K562 (cell line): ENCODE measurements at regions not wholly inside any gene's neighbourhood (a gene's known extent, or its start where the extent isn't known, plus 50 kb on each side); places are given as distances from the start of the nearest gene placed in this dataset.

Experiments
- ATAC-seq: fragments of 200-7000 bp; cut with Tn5 transposase; 3 replicates; pipeline ENCODE4 v1.9.1; 2020; ENCODE audit warnings: moderate library complexity
- BruUV-seq: library from RNA; stranded (reverse); fragments of 400-500 nt; replicated peaks from 2 replicates; lab custom pipeline; 2021; lab: Mats Ljungman, UMichigan
- CTCF ChIA-PET: fragments of 300-600 bp; formaldehyde crosslinking; extraction: SDS; loops from one replicate; lab custom pipeline; 2021; ENCODE audit warnings: low intra/inter-chr PET ratio; lab: Yijun Ruan, JAX
- POLR2A ChIA-PET: fragments of 300-600, 350-650 bp; sonication (Branson Sonifier 250); formaldehyde crosslinking; extraction: SDS; loops from one replicate; lab custom pipeline; 2021; ENCODE audit warnings: antibody characterized with exemption, inconsistent platforms; lab: Yijun Ruan, JAX
- DNase-seq, 4 experiments: peaks; one replicate each; pipeline versions ENCODE4 v3.0.0 to v3.0.0-alpha.2; 2011 to 2018; ENCODE audit warnings: low spot score in 3 of 4, mixed read lengths in 3 of 4; ENCODE audit errors: extremely low read depth in 1 of 4
- FAIRE-seq: peaks from 2 replicates; lab custom pipeline; 2011; peaks lifted over from hg19 to GRCh38; lab: Jason Lieb, UNC
- H2AFZ ChIP-seq: 2 replicates; pipeline ENCODE4 v1.6.0; 2011; ENCODE audit warnings: low read depth, low read length, control low read depth, inconsistent platforms
- H3K27ac ChIP-seq: fragments of 200-600 bp; 3 replicates; pipeline ENCODE4 v1.8.0; 2011; ENCODE audit warnings: low read depth, mild to moderate bottlenecking, control low read depth, inconsistent platforms, low read length, moderate library complexity, mixed read lengths; ENCODE audit errors: extremely low read depth
- H3K27me3 ChIP-seq, 2 experiments: fragments of 300-600 bp in 1 of 2; 2 replicates in 1 of 2; 3 replicates in 1 of 2; pipeline versions ENCODE4 v1.6.0 to v1.8.0; 2011; ENCODE audit warnings: inconsistent platforms in 2 of 2, low read length in 2 of 2, mild to moderate bottlenecking in 1 of 2, mixed read lengths in 1 of 2, moderate library complexity in 1 of 2; ENCODE audit not compliant: control insufficient read depth in 2 of 2, insufficient read depth in 2 of 2
- H3K36me3 ChIP-seq: fragments of 300-600 bp; 3 replicates; pipeline ENCODE4 v1.8.0; 2011; ENCODE audit warnings: mild to moderate bottlenecking, low read length, inconsistent platforms; ENCODE audit not compliant: control insufficient read depth, insufficient read depth
- H3K4me1 ChIP-seq, 2 experiments: fragments of 200-600 bp in 1 of 2; replicated peaks in 1 of 2; 2 replicates in 1 of 2; 3 replicates in 1 of 2; pipeline versions ENCODE4 v1.5.1 to v1.8.0; 2011; ENCODE audit warnings: inconsistent platforms in 2 of 2, low read length in 2 of 2, mild to moderate bottlenecking in 1 of 2, mixed read lengths in 1 of 2, moderate library complexity in 1 of 2; ENCODE audit not compliant: control insufficient read depth in 2 of 2, insufficient read depth in 2 of 2
- H3K4me2 ChIP-seq: 2 replicates; pipeline ENCODE4 v1.6.1; 2011; ENCODE audit warnings: low read length, control low read depth, inconsistent platforms, mixed read lengths; ENCODE audit not compliant: insufficient read depth
- H3K4me3 ChIP-seq: fragments of 200-600 bp; sonication (generic), shearing (Covaris generic); 2 replicates; pipeline ENCODE4 v1.5.1; 2016; ENCODE audit warnings: control low read depth, inconsistent platforms
- H3K79me2 ChIP-seq: fragments of 200-600 bp; 3 replicates; pipeline ENCODE4 v1.8.0; 2011; ENCODE audit warnings: low read length, inconsistent platforms; ENCODE audit not compliant: control insufficient read depth, insufficient read depth
- H3K9ac ChIP-seq, 2 experiments: 2 replicates each; pipeline versions ENCODE4 v1.6.0 to v1.6.1; 2011; ENCODE audit warnings: low read depth in 2 of 2, low read length in 2 of 2, control low read depth in 1 of 2, inconsistent platforms in 1 of 2, mild to moderate bottlenecking in 1 of 2, mixed read lengths in 1 of 2; ENCODE audit not compliant: insufficient read depth in 1 of 2
- H3K9me1 ChIP-seq: one replicate; pipeline ENCODE4 v1.6.0; 2011; ENCODE audit warnings: inconsistent platforms, mild to moderate bottlenecking, low read length, moderate library complexity; ENCODE audit not compliant: control insufficient read depth, insufficient read depth
- H3K9me3 ChIP-seq: replicated peaks from 2 replicates; pipeline ENCODE4 v1.5.1; 2011; ENCODE audit warnings: low read depth, low read length, inconsistent platforms; ENCODE audit not compliant: control insufficient read depth, insufficient read depth
- H4K20me1 ChIP-seq: replicated peaks from 2 replicates; pipeline ENCODE4 v1.6.1; 2011; ENCODE audit warnings: low read length, inconsistent platforms, mixed read lengths; ENCODE audit not compliant: control insufficient read depth, insufficient read depth
- CLOCK ChIP-seq: fragments of 250-450 bp; sonication (Bioruptor Pico); IDR thresholded peaks from 2 replicates; pipeline ENCODE4 v1.4.0; 2020; ENCODE audit warnings: mild to moderate bottlenecking, moderate library complexity, borderline replicate concordance
- ETV5 ChIP-seq: sonication (generic); formaldehyde crosslinking; IDR thresholded peaks from 2 replicates; pipeline ENCODE4 v1.4.0; 2020; ENCODE audit warnings: low read depth, mild to moderate bottlenecking, missing genetic modification reagents
- HDAC3 ChIP-seq: fragments of 450-650 bp; IDR thresholded peaks from 2 replicates; pipeline ENCODE4 v1.6.1; 2018; ENCODE audit warnings: borderline replicate concordance, mild to moderate bottlenecking, moderate library complexity; ENCODE audit not compliant: partially characterized antibody
- MAFK ChIP-seq: IDR thresholded peaks from 2 replicates; pipeline ENCODE4 v1.6.1; 2011; ENCODE audit warnings: low read length, improper control_type of control experiment
- MECOM ChIP-seq: fragments of 250-450 bp; sonication (Bioruptor Pico); IDR thresholded peaks from 2 replicates; pipeline ENCODE4 v1.8.0; 2022; ENCODE audit warnings: inconsistent platforms
- RFX7 ChIP-seq: fragments of 250-450 bp; sonication (Bioruptor Pico); IDR thresholded peaks from 2 replicates; pipeline ENCODE4 v1.5.1; 2021; ENCODE audit warnings: mild to moderate bottlenecking
- SREBF1 ChIP-seq: fragments of 150-350 bp; IDR thresholded peaks from 2 replicates; pipeline ENCODE4 v1.6.1; 2014; ENCODE audit warnings: antibody characterized with exemption, low read depth, low read length, borderline replicate concordance
- THAP7 ChIP-seq: fragments of 250-450 bp; sonication (Bioruptor Pico); IDR thresholded peaks from 2 replicates; pipeline ENCODE4 v1.5.0; 2021
- ZNF696 ChIP-seq: fragments of 250-450 bp; sonication (Bioruptor Pico); conservative IDR thresholded peaks from 2 replicates; pipeline ENCODE4 v1.4.0; 2020; ENCODE audit warnings: mild to moderate bottlenecking, moderate library complexity
- WGBS: fragments of 100-300 bp; shearing (Covaris generic); methylation state at CpG from one replicate; pipeline ENCODE4 v1.1.6; 2016; ENCODE audit warnings: low coverage, mixed read lengths; ENCODE audit not compliant: insufficient coverage; ENCODE audit errors: missing lambda C conversion rate; 5-methylcytosine and 5-hydroxymethylcytosine counted together
- in situ Hi-C: fragments of 300-500 bp; cut with MboI; formaldehyde crosslinking; loops from 4 replicates; pipeline ENCODE4 v1.15.0; 2018; ENCODE audit warnings: inconsistent platforms, mixed read lengths
- intact Hi-C: fragments of 100-400 bp; cut with micrococcal nuclease; formaldehyde crosslinking; loops from 2 replicates; pipeline ENCODE4 v1.14.2; 2022
- TF ChIP-seq, protein P1 (sequence below), 3 experiments: fragments of 200-800 bp in 1 of 3; sonication (Bioruptor generic) in 1 of 3; sonication (generic) in 1 of 3; formaldehyde crosslinking in 1 of 3; IDR thresholded peaks; 2 replicates each; pipeline versions ENCODE4 v1.6.1 to v1.8.0; 2016 to 2022; ENCODE audit warnings: mild to moderate bottlenecking in 2 of 3, missing compliant biosample characterization in 2 of 3, missing genetic modification characterization in 2 of 3, missing genetic modification reagents in 1 of 3

- Histone ChIP-seq H3K27ac (no peak overlapping the region), H2AFZ (no peak overlapping the region), H3K79me2 (no peaks in the 10 kb centered on the region), H3K4me1 (no peaks in the 10 kb centered on the region), H3K4me3 (no peak overlapping the region), H3K4me2 (no peak overlapping the region), H4K20me1 (no peaks in the 10 kb centered on the region), H3K36me3 (no peaks in the 10 kb centered on the region), H3K9ac (no peak overlapping the region), H3K9me3 (no peaks in the 10 kb centered on the region), H3K9me1 (no peaks in the 10 kb centered on the region), H3K27me3 (no peaks in the 10 kb centered on the region)
- ATAC-seq (no peak), DNase-seq (no peak), FAIRE-seq (no peak)
- ChIA-PET POLR2A (no interaction called here), CTCF (no interaction called here)
- BruUV-seq = no TSS peak
- in situ Hi-C loops = no loop called here
- whole genome bisulfite sequencing = 0% methylated on average over 2 of the region's 2 CpGs
- intact Hi-C loops = no loop called here
- TF ChIP-seq HDAC3 (no peak), ETV5 (no peak), MECOM (CRISPR knock-in tag) (no peak), ZNF696 (CRISPR knock-in tag) (no peak), RFX7 (CRISPR knock-in tag) (no peak), MAFK (no peak), THAP7 (CRISPR knock-in tag) (no peak), SREBF1 (no peak), CLOCK (no peak)
- TF ChIP-seq, protein P1, sequence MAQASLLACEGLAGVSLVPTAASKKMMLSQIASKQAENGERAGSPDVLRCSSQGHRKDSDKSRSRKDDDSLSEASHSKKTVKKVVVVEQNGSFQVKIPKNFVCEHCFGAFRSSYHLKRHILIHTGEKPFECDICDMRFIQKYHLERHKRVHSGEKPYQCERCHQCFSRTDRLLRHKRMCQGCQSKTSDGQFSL (CRISPR knock-in tag; IDR thresholded peaks at IDR 0.05) = no peak
- TF ChIP-seq, protein P1 (tag; IDR thresholded peaks at IDR 0.05) = no peak
Observed at GRCh38 chr9:79236466-79236865, 335.3 kb upstream of the TLE4 start.
